ENCODE measurements at regions not wholly inside any gene's neighbourhood (a gene's known extent, or its start where the extent isn't known, plus 50 kb on each side); places are given as distances from the start of the nearest gene placed in this dataset.

- Mint-ChIP-seq H3K27ac (no peak overlapping the region), H3K36me3 (ENCODE audit: low read depth) (no peaks in the 10 kb centered on the region), H3K9me3 (peaks cover 12% of the 10 kb centered on the region), H3K4me1 (ENCODE audit: low read depth) (no peaks in the 10 kb centered on the region), H3K4me3 (no peak overlapping the region), H3K27me3 (no peaks in the 10 kb centered on the region)
- no peak for DNase-seq
Observed at GRCh38 chr14:30108975-30109700, 181.5 kb upstream of the PRKD1 start.

- no peak overlapping the region for H3K27ac Mint-ChIP-seq
- peaks cover 9% of the 10 kb centered on the region for H3K9me3 Mint-ChIP-seq
- DNase-seq = no peak
- no peak overlapping the region for H3K4me3 Mint-ChIP-seq
- no peaks in the 10 kb centered on the region for H3K36me3 Mint-ChIP-seq (ENCODE audit: low read depth)
- no peaks in the 10 kb centered on the region for H3K4me1 Mint-ChIP-seq (ENCODE audit: low read depth)
- H3K27me3 Mint-ChIP-seq = no peaks in the 10 kb centered on the region
Observed at GRCh38 chr14:30114051-30114450, 186.4 kb upstream of the PRKD1 start.

- H3K36me3 Mint-ChIP-seq (ENCODE audit: low read depth) = no peaks in the 10 kb centered on the region
- no peaks in the 10 kb centered on the region for H3K27me3 Mint-ChIP-seq
- DNase-seq = no peak
- H3K4me1 Mint-ChIP-seq (ENCODE audit: low read depth) = no peaks in the 10 kb centered on the region
- peaks cover 7% of the 10 kb centered on the region for H3K9me3 Mint-ChIP-seq
- no peak overlapping the region for H3K4me3 Mint-ChIP-seq
- no peak overlapping the region for H3K27ac Mint-ChIP-seq
Observed at GRCh38 chr14:30115756-30116155, 188.1 kb upstream of the PRKD1 start.

GRCh38 chr14:30118992-30119640 is 191.5 kb upstream of the PRKD1 start:
- Mint-ChIP-seq H3K27me3 (no peaks in the 10 kb centered on the region), H3K4me1 (ENCODE audit: low read depth) (no peaks in the 10 kb centered on the region), H3K4me3 (no peak overlapping the region), H3K36me3 (ENCODE audit: low read depth) (no peaks in the 10 kb centered on the region), H3K27ac (no peak overlapping the region), H3K9me3 (no peaks in the 10 kb centered on the region)
- DNase-seq = no peak

- H3K4me3 Mint-ChIP-seq = no peak overlapping the region
- H3K27me3 Mint-ChIP-seq = no peaks in the 10 kb centered on the region
- no peak for DNase-seq
- no peaks in the 10 kb centered on the region for H3K4me1 Mint-ChIP-seq (ENCODE audit: low read depth)
- no peak overlapping the region for H3K27ac Mint-ChIP-seq
- peaks cover 9% of the 10 kb centered on the region for H3K9me3 Mint-ChIP-seq
- no peaks in the 10 kb centered on the region for H3K36me3 Mint-ChIP-seq (ENCODE audit: low read depth)
Observed at GRCh38 chr14:30125322-30125979, 197.8 kb upstream of the PRKD1 start.

GRCh38 chr14:30129807-30130206 is 202.2 kb upstream of the PRKD1 start:
- H3K27ac Mint-ChIP-seq = no peak overlapping the region
- H3K4me1 Mint-ChIP-seq (ENCODE audit: low read depth) = no peaks in the 10 kb centered on the region
- no peaks in the 10 kb centered on the region for H3K36me3 Mint-ChIP-seq (ENCODE audit: low read depth)
- no peaks in the 10 kb centered on the region for H3K27me3 Mint-ChIP-seq
- no peak for DNase-seq
- no peak overlapping the region for H3K4me3 Mint-ChIP-seq
- H3K9me3 Mint-ChIP-seq = peaks cover 9% of the 10 kb centered on the region

GRCh38 chr14:30131581-30132097 is 204.0 kb upstream of the PRKD1 start:
- Mint-ChIP-seq H3K9me3 (peaks cover 8% of the 10 kb centered on the region), H3K4me1 (ENCODE audit: low read depth) (no peaks in the 10 kb centered on the region), H3K36me3 (ENCODE audit: low read depth) (no peaks in the 10 kb centered on the region), H3K4me3 (no peak overlapping the region), H3K27me3 (no peaks in the 10 kb centered on the region), H3K27ac (no peak overlapping the region)
- no peak for DNase-seq

GRCh38 chr14:30132196-30132595 is 204.5 kb upstream of the PRKD1 start:
- H3K36me3 Mint-ChIP-seq (ENCODE audit: low read depth) = no peaks in the 10 kb centered on the region
- DNase-seq = no peak
- H3K4me3 Mint-ChIP-seq = no peak overlapping the region
- no peaks in the 10 kb centered on the region for H3K4me1 Mint-ChIP-seq (ENCODE audit: low read depth)
- no peak overlapping the region for H3K27ac Mint-ChIP-seq
- peaks cover 3% of the 10 kb centered on the region for H3K9me3 Mint-ChIP-seq
- no peaks in the 10 kb centered on the region for H3K27me3 Mint-ChIP-seq

- Mint-ChIP-seq H3K4me1 (ENCODE audit: low read depth) (no peaks in the 10 kb centered on the region), H3K9me3 (no peaks in the 10 kb centered on the region), H3K27ac (no peak overlapping the region), H3K36me3 (ENCODE audit: low read depth) (no peaks in the 10 kb centered on the region), H3K27me3 (no peaks in the 10 kb centered on the region), H3K4me3 (no peak overlapping the region)
- no peak for DNase-seq
Observed at GRCh38 chr14:30134936-30135335, 207.3 kb upstream of the PRKD1 start.

GRCh38 chr14:30138567-30138966 is 210.9 kb upstream of the PRKD1 start:
- H3K4me1 Mint-ChIP-seq (ENCODE audit: low read depth) = no peaks in the 10 kb centered on the region
- H3K36me3 Mint-ChIP-seq (ENCODE audit: low read depth) = no peaks in the 10 kb centered on the region
- H3K27me3 Mint-ChIP-seq = no peaks in the 10 kb centered on the region
- H3K4me3 Mint-ChIP-seq = no peak overlapping the region
- no peak overlapping the region for H3K27ac Mint-ChIP-seq
- H3K9me3 Mint-ChIP-seq = peaks cover 1% of the 10 kb centered on the region
- no peak for DNase-seq

GRCh38 chr14:30142216-30142615 is 214.6 kb upstream of the PRKD1 start:
- no peak for DNase-seq
- no peaks in the 10 kb centered on the region for H3K4me1 Mint-ChIP-seq (ENCODE audit: low read depth)
- no peaks in the 10 kb centered on the region for H3K36me3 Mint-ChIP-seq (ENCODE audit: low read depth)
- no peak overlapping the region for H3K27ac Mint-ChIP-seq
- peaks cover 25% of the 10 kb centered on the region for H3K9me3 Mint-ChIP-seq
- no peaks in the 10 kb centered on the region for H3K27me3 Mint-ChIP-seq
- no peak overlapping the region for H3K4me3 Mint-ChIP-seq

- H3K27me3 Mint-ChIP-seq = no peaks in the 10 kb centered on the region
- no peak overlapping the region for H3K27ac Mint-ChIP-seq
- H3K4me1 Mint-ChIP-seq (ENCODE audit: low read depth) = no peaks in the 10 kb centered on the region
- DNase-seq = no peak
- peaks cover 33% of the 10 kb centered on the region for H3K9me3 Mint-ChIP-seq
- H3K36me3 Mint-ChIP-seq (ENCODE audit: low read depth) = no peaks in the 10 kb centered on the region
- H3K4me3 Mint-ChIP-seq = no peak overlapping the region
Observed at GRCh38 chr14:30143627-30144026, 216.0 kb upstream of the PRKD1 start.

GRCh38 chr14:30153717-30154116 is 226.1 kb upstream of the PRKD1 start:
- no peaks in the 10 kb centered on the region for H3K27me3 Mint-ChIP-seq
- H3K9me3 Mint-ChIP-seq = peaks cover 10% of the 10 kb centered on the region
- no peak for DNase-seq
- H3K4me1 Mint-ChIP-seq (ENCODE audit: low read depth) = no peaks in the 10 kb centered on the region
- H3K27ac Mint-ChIP-seq = no peak overlapping the region
- H3K36me3 Mint-ChIP-seq (ENCODE audit: low read depth) = no peaks in the 10 kb centered on the region
- no peak overlapping the region for H3K4me3 Mint-ChIP-seq

GRCh38 chr14:30156571-30156970 is 228.9 kb upstream of the PRKD1 start:
- H3K36me3 Mint-ChIP-seq (ENCODE audit: low read depth) = no peaks in the 10 kb centered on the region
- H3K4me3 Mint-ChIP-seq = no peak overlapping the region
- H3K27ac Mint-ChIP-seq = no peak overlapping the region
- H3K9me3 Mint-ChIP-seq = peaks cover 4% of the 10 kb centered on the region
- no peaks in the 10 kb centered on the region for H3K27me3 Mint-ChIP-seq
- no peak for DNase-seq
- H3K4me1 Mint-ChIP-seq (ENCODE audit: low read depth) = no peaks in the 10 kb centered on the region

GRCh38 chr14:30158299-30158698 is 230.7 kb upstream of the PRKD1 start:
- H3K27ac Mint-ChIP-seq = no peak overlapping the region
- no peaks in the 10 kb centered on the region for H3K4me1 Mint-ChIP-seq (ENCODE audit: low read depth)
- no peaks in the 10 kb centered on the region for H3K36me3 Mint-ChIP-seq (ENCODE audit: low read depth)
- H3K4me3 Mint-ChIP-seq = no peak overlapping the region
- H3K27me3 Mint-ChIP-seq = no peaks in the 10 kb centered on the region
- H3K9me3 Mint-ChIP-seq = no peaks in the 10 kb centered on the region
- no peak for DNase-seq

Data from activated T-cell treated with anti-CD3 and anti-CD28 coated beads, Interleukin-2, amount 50 U/mL, for 24 hours (primary cell).